ENCODE measurements at regions not wholly inside any gene's neighbourhood (a gene's known extent, or its start where the extent isn't known, plus 50 kb on each side); places are given as distances from the start of the nearest gene placed in this dataset.
"Not testable (repeated sequence)": the region's sequence is repeated elsewhere in the genome, so short reads cannot be mapped to it uniquely, and the experiment has no call there.

DNA sequence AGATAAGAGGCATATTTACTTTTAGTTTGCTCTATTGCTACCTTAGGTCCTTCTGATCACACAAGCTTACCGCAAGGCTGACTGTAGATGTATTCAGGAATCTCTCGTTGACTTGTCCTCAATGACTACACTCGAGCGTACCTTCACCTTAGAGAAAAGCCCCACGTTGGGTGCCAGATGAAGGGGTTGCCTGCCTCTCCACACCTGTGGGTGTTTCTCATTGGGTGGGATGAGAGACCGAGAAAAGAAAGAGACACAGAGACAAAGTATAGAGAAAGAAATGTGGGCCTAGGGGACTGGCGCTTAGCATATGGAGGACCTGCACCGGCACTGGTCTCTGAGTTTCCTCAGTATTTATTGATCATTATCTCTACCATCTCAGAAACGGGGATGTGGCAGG, 51.8 kb downstream of the ASCL4 start:
- no peak for DNase-seq (ENCODE audit: low read depth in 2 of 2)

- no peak for DNase-seq (ENCODE audit: low read depth in 2 of 2)
Measured at GRCh38 chr12:107829271-107829670, 54.8 kb downstream of the ASCL4 start.

DNA sequence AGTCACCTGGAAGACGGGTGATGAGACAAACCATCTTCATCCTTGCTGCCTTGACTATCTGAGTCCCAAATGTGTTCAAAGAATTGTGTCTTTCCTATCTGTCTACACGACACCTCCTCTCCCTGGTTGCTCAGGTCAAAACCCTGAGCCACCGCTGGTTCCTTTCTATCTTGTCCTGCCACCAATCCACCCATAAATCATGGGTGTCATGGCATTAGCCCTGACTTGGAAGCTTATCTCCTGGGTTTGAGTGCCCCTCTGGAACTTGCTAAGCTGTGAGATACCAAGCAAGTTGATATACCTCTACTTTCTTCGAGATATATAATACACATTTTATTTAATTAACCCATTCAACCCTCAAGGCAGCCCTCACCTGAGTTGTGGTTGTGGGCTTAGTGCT, 57.9 kb downstream of the ASCL4 start:
- DNase-seq (ENCODE audit: low read depth in 2 of 2), result no peak

DNA sequence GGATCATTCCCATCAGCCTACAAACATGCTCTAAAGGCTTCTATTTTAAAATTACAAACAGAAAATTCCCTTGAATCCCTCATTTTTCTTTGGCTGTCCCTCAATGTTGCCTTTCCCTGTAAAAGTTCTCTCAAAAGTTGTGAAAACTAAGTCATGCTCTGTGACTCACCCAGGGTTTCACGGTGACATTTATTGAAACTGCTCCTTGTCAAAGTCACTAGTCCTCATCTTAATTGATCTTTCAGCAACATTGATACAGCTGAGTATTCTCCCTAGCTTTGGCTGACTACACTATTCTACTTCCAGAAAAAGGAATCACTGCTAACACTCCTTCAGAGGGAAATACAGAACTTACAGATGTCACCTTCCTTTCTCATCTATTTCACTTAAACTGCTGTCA, 65.7 kb downstream of the ASCL4 start:
- no peak for DNase-seq (ENCODE audit: low read depth in 2 of 2)

- no peak for DNase-seq (ENCODE audit: low read depth in 2 of 2)
Measured at GRCh38 chr12:107843351-107844311, 69.1 kb downstream of the ASCL4 start.

GRCh38 chr12:107844312-107844921, 69.9 kb downstream of the ASCL4 start:
- DNase-seq (ENCODE audit: low read depth in 2 of 2), result no peak

- no peak for DNase-seq (ENCODE audit: low read depth in 2 of 2)
Measured at GRCh38 chr12:107845226-107845979, 70.9 kb downstream of the ASCL4 start.

DNA sequence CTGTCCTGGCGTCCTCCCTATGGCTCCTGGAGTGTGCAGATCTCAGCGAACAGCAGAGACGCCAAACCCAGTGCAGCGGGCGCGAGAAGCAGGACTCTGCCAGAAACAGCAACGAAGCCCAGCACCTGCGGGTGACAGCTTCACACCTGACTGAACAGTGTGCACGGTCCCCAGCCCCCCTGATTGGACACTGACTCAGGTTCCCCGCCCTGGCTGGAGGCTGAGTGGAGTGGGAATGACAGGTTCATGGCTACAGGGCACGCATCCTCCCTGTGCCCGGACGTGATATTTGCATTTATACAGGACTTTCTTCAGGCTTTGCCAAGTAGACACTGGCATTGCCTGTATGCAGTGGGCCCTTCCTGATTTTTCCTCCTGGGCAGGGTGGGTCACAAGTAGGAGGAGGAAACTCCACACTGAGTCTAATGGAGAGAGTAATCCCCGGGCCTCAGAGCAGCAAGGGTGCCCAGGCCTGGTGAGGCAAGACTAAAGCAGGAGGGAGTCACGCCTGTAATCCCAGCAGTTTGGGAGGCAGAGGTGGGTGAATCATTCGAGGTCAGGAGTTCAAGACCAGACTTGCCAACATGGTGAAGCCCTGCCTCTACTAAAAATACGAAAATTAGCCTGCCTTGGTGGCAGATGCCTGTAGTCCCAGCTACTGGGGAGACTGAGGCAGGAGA, 71.6 kb downstream of the ASCL4 start:
- DNase-seq (ENCODE audit: low read depth in 2 of 2), result no peak

GRCh38 chr12:107847430-107847829, 72.9 kb downstream of the ASCL4 start:
- no peak for DNase-seq (ENCODE audit: low read depth in 2 of 2)

DNA sequence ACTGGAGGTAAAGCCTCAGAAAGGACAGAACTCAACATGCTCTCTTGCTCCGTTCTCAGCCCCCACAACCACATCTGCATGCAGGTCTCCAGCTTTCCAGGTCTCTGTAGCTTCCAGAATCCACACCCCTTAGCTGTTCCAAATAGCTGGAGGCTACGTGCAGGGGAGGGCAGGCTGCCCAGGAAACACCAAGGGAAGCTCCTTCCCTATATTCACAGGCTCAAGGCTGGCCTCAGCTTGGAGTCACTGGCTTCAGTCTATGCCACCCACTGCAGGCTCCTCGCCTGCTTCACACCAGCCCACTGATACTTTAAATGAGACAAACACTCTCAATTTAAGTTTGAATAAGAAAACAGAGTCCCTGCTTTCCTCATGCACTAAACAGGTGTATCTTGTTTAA, 73.3 kb downstream of the ASCL4 start:
- DNase-seq (ENCODE audit: low read depth in 2 of 2), result no peak

DNA sequence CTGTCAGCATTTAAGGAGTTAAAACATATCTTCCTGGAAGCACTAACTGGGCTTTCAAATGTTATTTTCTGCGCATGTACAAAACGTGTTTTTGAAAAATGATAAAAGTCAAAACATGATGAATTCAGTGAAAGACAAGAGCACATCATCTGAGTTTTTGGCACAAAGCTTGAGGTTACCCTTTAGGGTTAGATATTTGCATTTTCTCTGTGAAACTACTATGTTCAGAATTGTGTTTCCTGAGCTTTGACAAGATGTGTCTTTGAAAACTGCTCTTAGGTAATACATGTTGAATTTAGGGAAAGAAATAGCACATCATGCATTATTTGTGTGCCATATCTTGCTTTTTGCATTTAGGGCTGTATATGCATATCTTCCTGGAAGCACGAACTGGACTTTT, 79.0 kb downstream of the ASCL4 start:
- no peak for DNase-seq (ENCODE audit: low read depth in 2 of 2)

DNA sequence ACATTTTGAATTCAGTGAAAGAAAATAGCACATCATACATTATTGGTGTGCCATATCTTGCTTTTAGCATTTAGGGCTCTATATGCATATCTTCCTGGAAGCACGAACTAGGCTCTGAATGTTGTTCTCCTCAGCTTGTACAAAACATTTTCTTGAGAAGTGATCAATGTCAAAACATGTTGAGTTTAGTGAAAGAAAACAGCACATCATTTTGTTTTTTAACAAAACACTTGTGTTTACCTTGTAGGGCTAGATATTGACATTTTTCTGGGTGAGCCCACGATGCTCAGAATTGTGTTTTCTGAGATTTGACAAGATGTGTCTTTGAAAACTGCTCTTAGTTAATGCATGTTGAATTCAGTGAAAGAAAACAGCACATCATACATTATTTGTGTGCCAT, 81.0 kb downstream of the ASCL4 start:
- DNase-seq (ENCODE audit: low read depth in 2 of 2), result no peak

- DNase-seq (ENCODE audit: low read depth in 2 of 2), result no peak
Measured at GRCh38 chr12:107856096-107856495, 81.6 kb downstream of the ASCL4 start.

DNA sequence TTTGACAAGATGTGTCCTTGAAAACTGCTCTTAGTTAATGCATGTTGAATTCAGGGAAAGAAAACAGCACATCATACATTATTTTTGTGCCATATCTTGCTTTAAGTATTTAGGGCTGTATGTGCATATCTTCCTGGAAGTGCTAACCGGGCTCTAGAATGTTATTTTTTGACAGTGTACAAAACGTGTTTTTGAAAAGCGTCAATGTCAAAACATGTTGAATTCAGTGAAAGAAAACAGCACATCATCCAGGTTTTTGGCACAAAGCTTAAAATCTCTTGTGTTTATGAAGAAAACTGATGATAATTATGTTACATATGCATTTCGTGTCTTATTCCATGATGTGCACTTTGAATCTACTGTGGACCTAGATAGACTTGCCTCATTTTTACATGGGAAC, 82.7 kb downstream of the ASCL4 start:
- DNase-seq (ENCODE audit: low read depth in 2 of 2), result no peak

DNA sequence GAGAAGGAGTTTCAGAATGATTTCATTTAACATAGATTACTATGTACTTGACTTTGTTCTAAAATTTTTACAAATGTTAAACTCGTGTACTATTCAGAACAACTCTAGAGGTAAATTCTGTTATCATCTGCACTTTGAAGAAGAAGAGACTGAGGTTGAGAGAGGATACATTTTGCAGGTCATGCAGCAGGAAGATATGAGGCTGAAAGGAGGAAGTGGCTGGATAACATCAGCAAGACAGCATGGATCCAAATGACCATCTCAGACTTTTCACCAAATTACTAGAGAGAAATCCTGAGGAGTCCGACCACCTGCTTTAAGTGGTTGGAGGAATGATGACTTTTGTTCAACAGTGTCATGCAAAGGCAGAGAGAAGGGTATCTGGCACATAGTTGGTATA, 84.9 kb downstream of the ASCL4 start:
- no peak for DNase-seq (ENCODE audit: low read depth in 2 of 2)

GRCh38 chr12:107864235-107864634, 89.7 kb downstream of the ASCL4 start:
- no peak for DNase-seq (ENCODE audit: low read depth in 2 of 2)

GRCh38 chr12:107864727-107865126, 90.2 kb downstream of the ASCL4 start:
- not testable (repeated sequence) for DNase-seq (ENCODE audit: low read depth in 2 of 2)

DNA sequence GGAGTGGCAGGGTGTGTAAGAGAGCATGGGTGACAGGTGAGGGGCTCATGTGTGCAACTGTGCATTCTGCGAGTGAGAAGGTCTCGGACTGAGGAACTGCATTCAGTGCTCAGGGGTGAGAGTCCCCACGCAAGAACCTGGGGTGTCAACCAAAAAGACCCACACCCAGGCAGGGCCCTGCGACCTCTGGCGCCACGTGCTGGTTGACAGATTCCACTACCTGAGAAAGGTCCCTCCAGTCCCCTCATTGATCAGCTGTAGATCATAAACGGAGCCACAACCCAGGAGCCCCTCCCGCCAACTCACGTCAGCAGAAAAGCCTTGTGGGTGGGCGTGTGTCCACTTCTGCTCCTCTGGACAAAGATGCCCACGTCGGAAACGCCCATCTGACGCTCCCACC, 98.7 kb downstream of the ASCL4 start:
- DNase-seq (ENCODE audit: low read depth in 2 of 2), result no peak

- DNase-seq (ENCODE audit: low read depth in 2 of 2), result no peak
Measured at GRCh38 chr12:107875786-107876185, 101.3 kb downstream of the ASCL4 start.

- DNase-seq (ENCODE audit: low read depth in 2 of 2), result peak; percentile 18 to 29
Measured at GRCh38 chr12:107884769-107885694, 110.5 kb downstream of the ASCL4 start.

DNA sequence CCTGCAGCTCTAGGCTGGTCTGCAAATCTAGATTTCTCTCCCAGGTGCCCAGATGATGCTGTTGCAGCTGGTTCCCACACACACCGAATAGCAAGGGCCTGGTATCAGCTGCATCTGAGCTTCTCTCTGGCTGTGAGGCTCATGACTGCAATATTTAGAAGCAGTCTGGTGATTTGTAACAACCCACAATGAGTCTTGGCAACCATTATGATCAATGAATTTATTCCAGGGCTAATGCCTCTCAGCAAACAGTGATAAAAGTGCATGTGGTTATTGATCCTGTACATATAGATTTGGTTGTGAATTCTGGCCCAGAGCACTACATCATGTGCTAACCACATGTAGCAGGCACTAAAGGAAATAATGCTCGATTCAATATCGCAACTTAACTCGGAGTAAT, 114.3 kb downstream of the ASCL4 start:
- no peak for DNase-seq (ENCODE audit: low read depth in 2 of 2)

Measured in stimulated activated CD4-positive, alpha-beta T cell treated with anti-CD3 and anti-CD28 coated beads, Interleukin-12 subunit alpha, Interleukin-12 subunit beta, amount 100 ng/mL, for 24 hours (primary cell).